ENCODE measurements at regions not wholly inside any gene's neighbourhood (a gene's known extent, or its start where the extent isn't known, plus 50 kb on each side); places are given as distances from the start of the nearest gene placed in this dataset.

DNA sequence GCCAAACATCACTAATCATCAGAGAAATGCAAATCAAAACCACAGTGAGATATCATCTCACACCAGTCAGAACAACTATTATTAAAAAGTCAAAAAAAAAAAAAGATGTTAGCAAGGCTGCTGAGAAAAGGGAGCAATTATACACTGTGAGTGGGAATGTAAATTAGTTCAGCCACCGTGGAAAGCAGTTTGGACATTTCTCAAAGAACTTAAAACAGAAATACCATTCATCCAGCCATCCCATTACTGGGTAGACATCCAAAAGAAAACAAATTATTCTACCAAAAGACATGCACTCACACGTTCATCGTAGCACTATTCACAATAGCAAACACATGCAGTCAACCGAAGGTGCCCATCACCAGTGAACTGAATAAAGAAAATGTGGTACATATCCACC lies 213.9 kb downstream of the TTLL2 start:
- TF ChIP-seq, protein P1, sequence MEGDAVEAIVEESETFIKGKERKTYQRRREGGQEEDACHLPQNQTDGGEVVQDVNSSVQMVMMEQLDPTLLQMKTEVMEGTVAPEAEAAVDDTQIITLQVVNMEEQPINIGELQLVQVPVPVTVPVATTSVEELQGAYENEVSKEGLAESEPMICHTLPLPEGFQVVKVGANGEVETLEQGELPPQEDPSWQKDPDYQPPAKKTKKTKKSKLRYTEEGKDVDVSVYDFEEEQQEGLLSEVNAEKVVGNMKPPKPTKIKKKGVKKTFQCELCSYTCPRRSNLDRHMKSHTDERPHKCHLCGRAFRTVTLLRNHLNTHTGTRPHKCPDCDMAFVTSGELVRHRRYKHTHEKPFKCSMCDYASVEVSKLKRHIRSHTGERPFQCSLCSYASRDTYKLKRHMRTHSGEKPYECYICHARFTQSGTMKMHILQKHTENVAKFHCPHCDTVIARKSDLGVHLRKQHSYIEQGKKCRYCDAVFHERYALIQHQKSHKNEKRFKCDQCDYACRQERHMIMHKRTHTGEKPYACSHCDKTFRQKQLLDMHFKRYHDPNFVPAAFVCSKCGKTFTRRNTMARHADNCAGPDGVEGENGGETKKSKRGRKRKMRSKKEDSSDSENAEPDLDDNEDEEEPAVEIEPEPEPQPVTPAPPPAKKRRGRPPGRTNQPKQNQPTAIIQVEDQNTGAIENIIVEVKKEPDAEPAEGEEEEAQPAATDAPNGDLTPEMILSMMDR (IDR thresholded peaks at IDR 0.05), result no peak
- no peak for TF ChIP-seq POLR2A (IDR thresholded peaks at IDR 0.05)

All from lower leg skin (tissue), 3 donors.